ENCODE measurements at regions not wholly inside any gene's neighbourhood (a gene's known extent, or its start where the extent isn't known, plus 50 kb on each side); places are given as distances from the start of the nearest gene placed in this dataset.
"Not testable (repeated sequence)": the region's sequence is repeated elsewhere in the genome, so short reads cannot be mapped to it uniquely, and the experiment has no call there.

- DNase-seq (ENCODE audit: low read depth), result no peak
Measured at GRCh38 chr20:48530957-48531356, 296.8 kb downstream of the PREX1 start.

- DNase-seq (ENCODE audit: low read depth), result no peak
Measured at GRCh38 chr20:48528346-48528745, 299.5 kb downstream of the PREX1 start.

GRCh38 chr20:48527771-48528170 is 300.0 kb downstream of the PREX1 start:
- no peak for DNase-seq (ENCODE audit: low read depth)

- DNase-seq (ENCODE audit: low read depth), result no peak
Measured at GRCh38 chr20:48526936-48527335, 300.9 kb downstream of the PREX1 start.

- DNase-seq (ENCODE audit: low read depth), result no peak
Measured at GRCh38 chr20:48525400-48525799, 302.4 kb downstream of the PREX1 start.

- no peak for DNase-seq (ENCODE audit: low read depth)
Measured at GRCh38 chr20:48524582-48524981, 303.2 kb downstream of the PREX1 start.

- peak; percentile 49 for DNase-seq (ENCODE audit: low read depth)
Measured at GRCh38 chr20:48523191-48523995, 304.4 kb downstream of the PREX1 start.

- DNase-seq (ENCODE audit: low read depth), result no peak
Measured at GRCh38 chr20:48521121-48521520, 306.7 kb downstream of the PREX1 start.

GRCh38 chr20:48516196-48516595 is 311.6 kb downstream of the PREX1 start:
- DNase-seq (ENCODE audit: low read depth), result not testable (repeated sequence)

- not testable (repeated sequence) for DNase-seq (ENCODE audit: low read depth)
Measured at GRCh38 chr20:48514577-48514976, 313.2 kb downstream of the PREX1 start.

GRCh38 chr20:48512539-48512938 is 315.3 kb downstream of the PREX1 start:
- DNase-seq (ENCODE audit: low read depth), result not testable (repeated sequence)

- DNase-seq (ENCODE audit: low read depth), result not testable (repeated sequence)
Measured at GRCh38 chr20:48505066-48505465, 322.7 kb downstream of the PREX1 start.

GRCh38 chr20:48503166-48503815 is 324.5 kb downstream of the PREX1 start:
- DNase-seq (ENCODE audit: low read depth), result no peak

- no peak for DNase-seq (ENCODE audit: low read depth)
Measured at GRCh38 chr20:48502758-48503157, 325.0 kb downstream of the PREX1 start.

GRCh38 chr20:48502016-48502415 is 325.8 kb downstream of the PREX1 start:
- DNase-seq (ENCODE audit: low read depth), result no peak

- not testable (repeated sequence) for DNase-seq (ENCODE audit: low read depth)
Measured at GRCh38 chr20:48500900-48501299, 326.9 kb downstream of the PREX1 start.

- not testable (repeated sequence) for DNase-seq (ENCODE audit: low read depth)
Measured at GRCh38 chr20:48498939-48499338, 328.9 kb downstream of the PREX1 start.

- DNase-seq (ENCODE audit: low read depth), result not testable (repeated sequence)
Measured at GRCh38 chr20:48498125-48498524, 329.7 kb downstream of the PREX1 start.

- DNase-seq (ENCODE audit: low read depth), result no peak
Measured at GRCh38 chr20:48493966-48494365, 333.8 kb downstream of the PREX1 start.

- DNase-seq (ENCODE audit: low read depth), result not testable (repeated sequence)
Measured at GRCh38 chr20:48493331-48493730, 334.5 kb downstream of the PREX1 start.

GRCh38 chr20:48492715-48493070 is 335.1 kb downstream of the PREX1 start:
- no peak for DNase-seq (ENCODE audit: low read depth)

- DNase-seq (ENCODE audit: low read depth), result no peak
Measured at GRCh38 chr20:48492015-48492714, 335.6 kb downstream of the PREX1 start.
